Transverse colon (tissue), 4 donors: ENCODE measurements at regions not wholly inside any gene's neighbourhood (a gene's known extent, or its start where the extent isn't known, plus 50 kb on each side); places are given as distances from the start of the nearest gene placed in this dataset.

ENCODE experiments used
- DNase-seq: peaks from one replicate; pipeline ENCODE4 v3.0.0-alpha.2; 2019
- H3K27ac ChIP-seq, 4 donors: fragments of 200-600 bp; sonication (generic); 2 replicates each; pipeline ENCODE4 v1.5.1; 2016 to 2018; ENCODE audit warnings: inconsistent platforms in 4 of 4
- H3K27me3 ChIP-seq: fragments of 200-600 bp; sonication (generic); 2 replicates; pipeline ENCODE4 v1.5.1; 2017; ENCODE audit warnings: inconsistent platforms
- H3K36me3 ChIP-seq, 4 donors: fragments of 200-600 bp; sonication (generic); 2 replicates each; pipeline ENCODE4 v1.5.1; 2017 to 2019; ENCODE audit warnings: inconsistent platforms in 4 of 4
- H3K4me1 ChIP-seq, 4 donors: fragments of 200-600 bp; sonication (generic); 2 replicates each; pipeline ENCODE4 v1.5.1; 2017 to 2020; ENCODE audit warnings: inconsistent platforms in 4 of 4
- H3K4me3 ChIP-seq, 4 donors: fragments of 200-600 bp; sonication (generic); 1 replicate in 1 of 4; 2 replicates in 3 of 4; pipeline versions ENCODE4 v1.5.1 to v1.6.1; 2017 to 2019; ENCODE audit warnings: inconsistent platforms in 4 of 4
- H3K9me3 ChIP-seq, 2 donors: fragments of 200-600 bp; sonication (generic); 2 replicates each; pipeline ENCODE4 v1.5.1; 2017 to 2019; ENCODE audit warnings: inconsistent platforms in 2 of 2
- EP300 ChIP-seq: sonication (generic); formaldehyde crosslinking; IDR thresholded peaks from one replicate; pipeline ENCODE4 v1.6.1; 2017; ENCODE audit warnings: antibody characterized with exemption, low read depth
- POLR2A ChIP-seq: fragments of 450-650 bp; IDR thresholded peaks from one replicate; pipeline ENCODE4 v1.6.1; 2016; ENCODE audit warnings: antibody characterized with exemption, mild to moderate bottlenecking, moderate library complexity
- POLR2AphosphoS5 ChIP-seq, 3 donors: sonication (generic); formaldehyde crosslinking; IDR thresholded peaks; one replicate each; pipeline ENCODE4 v1.6.1; 2016; ENCODE audit warnings: antibody characterized with exemption in 3 of 3
- WGBS, 2 donors: methylation state at CpG; one replicate each; pipeline ENCODE4 v1.1.5; 2018; ENCODE audit warnings: low coverage in 1 of 2; 5-methylcytosine and 5-hydroxymethylcytosine counted together
- in situ Hi-C, 4 donors: fragments of 200-750 bp; cut with MboI; loops; one replicate each; pipeline versions ENCODE4 v1.15.0 to v1.15.1; 2017; ENCODE audit warnings: low sequenced_read_pairs in 3 of 4, low pct_ligation_motif_present in 1 of 4, low pct_unique_long_range_greater_than_20kb in 1 of 4
- intact Hi-C: fragments of 100-400 bp; cut with DNase I; formaldehyde crosslinking; loops from one replicate; pipeline ENCODE4 v1.15.1; 2023; ENCODE audit warnings: low total_unique reads
- TF ChIP-seq, protein P1 (sequence below), 5 experiments: fragments of 200-600 bp in 3 of 5; fragments of 450-650 bp in 2 of 5; sonication (generic) in 3 of 5; IDR thresholded peaks; 1 replicate in 2 of 5; 2 replicates in 3 of 5; pipeline ENCODE4 v1.5.1; 2016 to 2017; ENCODE audit warnings: antibody characterized with exemption in 5 of 5, inconsistent platforms in 3 of 5, mild to moderate bottlenecking in 2 of 5, moderate library complexity in 1 of 5

DNA sequence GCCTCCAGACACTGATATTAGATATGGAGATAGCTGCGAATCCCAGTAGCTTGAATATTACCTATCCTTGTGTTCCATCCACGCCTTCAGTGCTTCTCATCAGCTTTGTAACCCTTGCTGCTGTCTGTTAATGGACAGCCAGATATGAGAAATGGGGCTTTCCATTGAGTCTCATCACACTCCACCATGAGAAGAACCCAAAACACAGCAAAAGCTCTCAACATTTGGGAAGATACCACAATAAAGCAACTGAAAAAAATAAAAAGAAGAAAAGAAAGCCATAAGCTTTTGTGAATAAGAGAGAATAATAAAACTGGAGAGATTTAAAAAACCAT lies 225.4 kb downstream of the GALC start:
- no peak overlapping the region for H3K4me3 ChIP-seq
- H3K9me3 ChIP-seq: no peaks in the 10 kb centered on the region
- no peak overlapping the region for H3K27ac ChIP-seq
- intact Hi-C loops (no loop called here), in situ Hi-C loops (no loop called here)
- WGBS, 2 donors: 60 to 66% methylated on average over 1 to 2 of the region's 2 CpGs
- DNase-seq: no peak
- no peaks in the 10 kb centered on the region for H3K36me3 ChIP-seq
- no peaks in the 10 kb centered on the region for H3K27me3 ChIP-seq
- TF ChIP-seq, protein P1, sequence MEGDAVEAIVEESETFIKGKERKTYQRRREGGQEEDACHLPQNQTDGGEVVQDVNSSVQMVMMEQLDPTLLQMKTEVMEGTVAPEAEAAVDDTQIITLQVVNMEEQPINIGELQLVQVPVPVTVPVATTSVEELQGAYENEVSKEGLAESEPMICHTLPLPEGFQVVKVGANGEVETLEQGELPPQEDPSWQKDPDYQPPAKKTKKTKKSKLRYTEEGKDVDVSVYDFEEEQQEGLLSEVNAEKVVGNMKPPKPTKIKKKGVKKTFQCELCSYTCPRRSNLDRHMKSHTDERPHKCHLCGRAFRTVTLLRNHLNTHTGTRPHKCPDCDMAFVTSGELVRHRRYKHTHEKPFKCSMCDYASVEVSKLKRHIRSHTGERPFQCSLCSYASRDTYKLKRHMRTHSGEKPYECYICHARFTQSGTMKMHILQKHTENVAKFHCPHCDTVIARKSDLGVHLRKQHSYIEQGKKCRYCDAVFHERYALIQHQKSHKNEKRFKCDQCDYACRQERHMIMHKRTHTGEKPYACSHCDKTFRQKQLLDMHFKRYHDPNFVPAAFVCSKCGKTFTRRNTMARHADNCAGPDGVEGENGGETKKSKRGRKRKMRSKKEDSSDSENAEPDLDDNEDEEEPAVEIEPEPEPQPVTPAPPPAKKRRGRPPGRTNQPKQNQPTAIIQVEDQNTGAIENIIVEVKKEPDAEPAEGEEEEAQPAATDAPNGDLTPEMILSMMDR (IDR thresholded peaks at IDR 0.05): no peak
- TF ChIP-seq EP300 (no peak), POLR2A (no peak), POLR2AphosphoS5 (IDR thresholded peaks at IDR 0.05) (no peak)
- H3K4me1 ChIP-seq: no peaks in the 10 kb centered on the region

DNA sequence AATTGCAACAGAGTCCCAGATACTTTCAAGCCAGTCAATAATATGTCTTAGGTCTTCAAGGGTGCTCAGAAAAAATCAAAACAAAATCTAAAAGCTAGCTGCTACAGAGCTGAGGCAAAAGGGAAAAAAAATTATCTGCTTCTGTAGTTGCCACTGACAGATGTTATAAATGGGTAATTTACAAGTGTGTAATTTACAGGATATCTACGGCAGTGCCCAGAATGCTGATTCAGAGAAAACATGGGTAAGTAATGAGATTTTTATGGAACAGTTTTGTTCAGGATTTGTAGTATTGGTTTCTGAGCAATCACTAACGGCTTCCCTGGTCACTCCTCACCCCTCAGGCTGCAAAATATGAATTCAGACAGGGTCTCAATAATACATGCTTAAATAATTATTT lies 234.1 kb downstream of the GALC start:
- DNase-seq: no peak
- Histone ChIP-seq H3K9me3 (no peaks in the 10 kb centered on the region), H3K27me3 (no peaks in the 10 kb centered on the region), H3K27ac (no peak overlapping the region), H3K36me3 (no peaks in the 10 kb centered on the region), H3K4me3 (no peak overlapping the region), H3K4me1 (no peaks in the 10 kb centered on the region)
- WGBS, 2 donors: 25 to 39% methylated on average over 2 of the region's 2 CpGs
- no peak for TF ChIP-seq EP300
- no peak for TF ChIP-seq POLR2A
- TF ChIP-seq, protein P1 (IDR thresholded peaks at IDR 0.05): no peak
- TF ChIP-seq POLR2AphosphoS5 (IDR thresholded peaks at IDR 0.05): no peak
- intact Hi-C loops: no loop called here
- in situ Hi-C loops: no loop called here

DNA sequence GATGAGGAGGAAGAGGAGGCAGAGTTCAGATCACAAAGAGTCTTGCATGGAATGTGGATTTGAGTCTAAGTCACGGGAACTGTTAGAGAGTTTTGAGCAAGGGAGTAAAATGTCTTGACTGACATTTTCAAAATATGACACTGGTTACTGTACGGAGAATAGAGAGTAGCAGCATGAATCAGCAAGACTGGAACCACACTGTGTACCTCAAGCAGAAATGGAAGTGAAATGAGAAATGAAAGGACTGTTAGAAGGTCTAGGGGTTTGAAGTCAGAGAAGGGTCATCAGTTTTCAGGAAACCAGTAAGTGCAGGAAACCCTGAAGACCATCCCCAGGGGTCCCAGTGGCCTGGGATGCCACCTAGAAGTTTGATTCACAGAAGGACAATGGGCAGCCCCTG lies 236.3 kb downstream of the GALC start:
- 69 to 75% methylated on average over 2 of the region's 2 CpGs for WGBS, 2 donors
- in situ Hi-C loops (no loop called here), intact Hi-C loops (no loop called here)
- no peaks in the 10 kb centered on the region for H3K27me3 ChIP-seq
- TF ChIP-seq POLR2AphosphoS5 (IDR thresholded peaks at IDR 0.05) (no peak), POLR2A (no peak), EP300 (no peak)
- TF ChIP-seq, protein P1 (IDR thresholded peaks at IDR 0.05): no peak
- no peak overlapping the region for H3K27ac ChIP-seq
- no peak overlapping the region for H3K4me3 ChIP-seq
- H3K9me3 ChIP-seq: no peaks in the 10 kb centered on the region
- no peaks in the 10 kb centered on the region for H3K36me3 ChIP-seq
- H3K4me1 ChIP-seq: no peaks in the 10 kb centered on the region
- no peak for DNase-seq

DNA sequence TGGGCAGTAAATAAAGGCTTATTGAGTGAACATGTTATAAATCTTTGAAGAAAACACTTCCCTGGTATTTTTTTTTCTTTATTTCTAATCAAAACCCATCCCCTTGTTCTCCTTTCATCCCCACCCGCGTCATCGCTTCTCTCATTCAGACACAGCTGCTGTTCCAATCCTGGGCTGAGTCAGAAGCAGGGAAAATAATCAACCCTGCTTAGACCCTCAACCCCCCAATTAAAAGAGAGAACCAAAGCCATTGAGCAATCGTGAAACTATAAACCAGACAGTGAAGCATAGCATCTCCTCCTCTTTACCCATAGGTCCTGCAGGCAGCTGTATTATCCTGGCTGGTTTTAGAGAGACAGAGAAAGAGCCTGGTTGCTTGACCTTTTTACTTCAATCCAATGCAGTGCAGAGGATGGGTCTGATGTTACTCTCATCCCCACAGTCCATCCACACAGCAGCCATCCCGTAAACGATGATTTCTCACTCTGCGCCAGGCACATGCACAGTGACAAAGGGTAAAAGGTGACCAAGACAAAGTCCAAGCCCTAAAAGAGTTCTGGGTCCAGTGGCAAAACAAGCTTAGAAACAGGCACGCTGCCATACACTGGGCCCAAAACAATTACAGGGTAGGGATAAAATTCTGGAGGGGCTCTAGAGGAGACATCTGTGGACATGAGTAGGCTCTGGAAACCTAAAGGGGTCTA lies 238.3 kb downstream of the GALC start:
- H3K4me3 ChIP-seq: no peak overlapping the region
- 82 to 84% methylated on average over 7 to 8 of the region's 8 CpGs for WGBS, 2 donors
- H3K27ac ChIP-seq: no peak overlapping the region
- DNase-seq: no peak
- in situ Hi-C loops (no loop called here), intact Hi-C loops (no loop called here)
- no peaks in the 10 kb centered on the region for H3K27me3 ChIP-seq
- no peaks in the 10 kb centered on the region for H3K9me3 ChIP-seq
- TF ChIP-seq POLR2AphosphoS5 (IDR thresholded peaks at IDR 0.05): no peak
- TF ChIP-seq, protein P1 (IDR thresholded peaks at IDR 0.05): no peak
- TF ChIP-seq EP300: no peak
- TF ChIP-seq POLR2A: no peak
- H3K36me3 ChIP-seq: no peaks in the 10 kb centered on the region
- no peaks in the 10 kb centered on the region for H3K4me1 ChIP-seq
